ENCODE measurements at regions not wholly inside any gene's neighbourhood (a gene's known extent, or its start where the extent isn't known, plus 50 kb on each side); places are given as distances from the start of the nearest gene placed in this dataset.

GRCh38 chr2:192394605-192395004 lies 199.9 kb upstream of the TMEFF2 start:
- Histone ChIP-seq H4K20me1 (ENCODE audit: insufficient read depth, low read length) (no peaks in the 10 kb centered on the region), H3K27me3 (ENCODE audit: control insufficient read depth in 1 of 2, insufficient read depth in 2 of 2, low read length in 2 of 2) (no peaks in the 10 kb centered on the region), H3K4me2 (ENCODE audit: low read depth, low read length) (no peak overlapping the region), H2AFZ (ENCODE audit: low read length) (no peak overlapping the region), H3K27ac (ENCODE audit: extremely low read length, insufficient read depth, low read length) (no peak overlapping the region), H3K9me3 (ENCODE audit: low read length) (no peaks in the 10 kb centered on the region), H3K9ac (ENCODE audit: insufficient read depth, low read depth, low read length) (no peak overlapping the region), H3K4me3 (replicated peaks in 1 of 3; ENCODE audit: insufficient read depth in 1 of 3, low read depth in 2 of 3, low read length in 3 of 3) (no peak overlapping the region), H3K79me2 (ENCODE audit: insufficient read depth, low read length) (no peaks in the 10 kb centered on the region), H3K4me1 (ENCODE audit: insufficient read depth, low read length) (no peaks in the 10 kb centered on the region), H3K36me3 (replicated peaks in 1 of 2; ENCODE audit: control insufficient read depth in 1 of 2, insufficient read depth in 2 of 2, low read length in 2 of 2) (no peaks in the 10 kb centered on the region)
- no peak for FAIRE-seq
- ChIA-PET POLR2A (no interaction called here), CTCF (ENCODE audit: low intra/inter-chr PET ratio, low total read pairs) (no interaction called here)
- no peak for ATAC-seq
- 2% methylated on average over 3 of the region's 3 CpGs for WGBS (ENCODE audit: low lambda C conversion rate)
- BruUV-seq (replicated peaks) = no TSS peak
- no peak for DNase-seq (ENCODE audit: low spot score)
- intact Hi-C loops (cut with micrococcal nuclease; ENCODE audit: unreplicated experiment) = no loop called here
- in situ Hi-C loops (cut with HindIII; ENCODE audit: extremely low pct_ligation_motif_present, low pct_unique_long_range_greater_than_20kb) = no loop called here
- no peak for TF ChIP-seq ZBTB7B (CRISPR knock-in tag; IDR thresholded peaks at IDR 0.05)
- no peak for TF ChIP-seq ZSCAN22 (CRISPR knock-in tag; IDR thresholded peaks at IDR 0.05)
- TF ChIP-seq TGIF2 (CRISPR knock-in tag; IDR thresholded peaks at IDR 0.05) = no peak
- TF ChIP-seq MAFF (IDR thresholded peaks at IDR 0.05; ENCODE audit: low read depth, low read length) = peak; percentile 30; the same call in 1 of the 2 replicates
- TF ChIP-seq ZNF776 (CRISPR knock-in tag; IDR thresholded peaks at IDR 0.05) = no peak
- peak; percentile 4 to 69; a peak in 2 of 4 replicates for TF ChIP-seq MAFK (conservative IDR thresholded peaks at IDR 0.05 in 1 of 2, IDR thresholded peaks at IDR 0.05 in 1 of 2; ENCODE audit: low read length in 2 of 2)

- ATAC-seq (no peak), FAIRE-seq (no peak), DNase-seq (ENCODE audit: low spot score) (no peak)
- H3K36me3 ChIP-seq (replicated peaks in 1 of 2; ENCODE audit: control insufficient read depth in 1 of 2, insufficient read depth in 2 of 2, low read length in 2 of 2) = no peaks in the 10 kb centered on the region
- BruUV-seq (replicated peaks) = no TSS peak
- no peak overlapping the region for H3K27ac ChIP-seq (ENCODE audit: extremely low read length, insufficient read depth, low read length)
- H3K4me2 ChIP-seq (ENCODE audit: low read depth, low read length) = no peak overlapping the region
- no peaks in the 10 kb centered on the region for H3K79me2 ChIP-seq (ENCODE audit: insufficient read depth, low read length)
- TF ChIP-seq TBX2 (CRISPR knock-in tag; IDR thresholded peaks at IDR 0.05; ENCODE audit: borderline replicate concordance) (no peak), SP2 (CRISPR knock-in tag; IDR thresholded peaks at IDR 0.05) (no peak), IKZF5 (CRISPR knock-in tag; IDR thresholded peaks at IDR 0.05) (no peak), BRD4 (CRISPR knock-in tag; IDR thresholded peaks at IDR 0.05) (no peak), ZNF772 (CRISPR knock-in tag; IDR thresholded peaks at IDR 0.05) (no peak)
- H3K27me3 ChIP-seq (ENCODE audit: control insufficient read depth in 1 of 2, insufficient read depth in 2 of 2, low read length in 2 of 2) = no peaks in the 10 kb centered on the region
- POLR2A ChIA-PET = no interaction called here
- intact Hi-C loops (cut with micrococcal nuclease; ENCODE audit: unreplicated experiment) = no loop called here
- no peak overlapping the region for H3K4me3 ChIP-seq (replicated peaks in 1 of 3; ENCODE audit: insufficient read depth in 1 of 3, low read depth in 2 of 3, low read length in 3 of 3)
- no peaks in the 10 kb centered on the region for H4K20me1 ChIP-seq (ENCODE audit: insufficient read depth, low read length)
- in situ Hi-C loops (cut with HindIII; ENCODE audit: extremely low pct_ligation_motif_present, low pct_unique_long_range_greater_than_20kb) = no loop called here
- H2AFZ ChIP-seq (ENCODE audit: low read length) = no peak overlapping the region
- CTCF ChIA-PET (ENCODE audit: low intra/inter-chr PET ratio, low total read pairs) = no interaction called here
- H3K9ac ChIP-seq (ENCODE audit: insufficient read depth, low read depth, low read length) = no peak overlapping the region
- H3K9me3 ChIP-seq (ENCODE audit: low read length) = no peaks in the 10 kb centered on the region
- H3K4me1 ChIP-seq (ENCODE audit: insufficient read depth, low read length) = no peaks in the 10 kb centered on the region
Measured at GRCh38 chr2:192391041-192391440, 196.3 kb upstream of the TMEFF2 start.
